ENCODE measurements at regions not wholly inside any gene's neighbourhood (a gene's known extent, or its start where the extent isn't known, plus 50 kb on each side); places are given as distances from the start of the nearest gene placed in this dataset.

DNA sequence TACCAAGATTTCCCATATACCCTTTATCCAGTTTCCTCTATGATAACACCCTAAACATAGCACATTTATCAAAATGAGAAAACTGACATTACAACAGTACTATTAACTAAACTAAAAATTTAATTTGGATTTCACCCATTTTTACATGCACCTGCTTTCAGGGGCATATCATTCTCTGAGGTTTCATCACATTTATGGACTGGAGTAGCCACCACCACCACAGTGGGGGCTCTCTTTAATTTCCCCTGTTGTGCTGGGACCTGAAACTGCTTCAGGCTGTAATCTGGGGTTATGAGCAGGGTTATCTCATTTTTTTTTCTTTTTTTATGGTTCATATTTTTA lies 637.9 kb upstream of the DPP6 start:
- FAIRE-seq (no peak), DNase-seq (ENCODE audit: insufficient read length, low spot score) (no peak)

DNA sequence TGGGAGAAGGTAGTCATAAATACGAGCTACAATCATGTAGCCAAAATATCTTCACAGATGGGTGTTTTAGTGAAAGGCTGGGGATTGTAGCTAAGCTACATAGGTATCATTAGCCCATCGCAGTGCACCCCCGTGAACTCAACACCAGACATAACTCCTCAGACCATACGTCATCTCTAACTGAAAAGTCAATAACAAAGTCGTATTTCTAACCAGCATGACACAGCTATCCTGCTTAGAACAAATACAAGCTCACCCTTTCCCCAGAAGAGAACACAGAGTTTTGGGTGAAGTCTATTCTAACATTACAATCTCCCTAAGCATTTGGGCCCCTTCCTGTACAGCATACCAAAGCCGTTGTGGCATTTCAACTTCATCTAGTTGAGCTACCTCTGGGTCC lies 636.6 kb upstream of the DPP6 start:
- FAIRE-seq: no peak

GRCh38 chr7:153422291-153423209 lies 629.6 kb upstream of the DPP6 start:
- no peak for FAIRE-seq
- DNase-seq (ENCODE audit: insufficient read length, low spot score): no peak

More for the DNA sequence above, 636.6 kb upstream of the DPP6 start:
- DNase-seq (ENCODE audit: insufficient read length, low spot score): no peak

DNA sequence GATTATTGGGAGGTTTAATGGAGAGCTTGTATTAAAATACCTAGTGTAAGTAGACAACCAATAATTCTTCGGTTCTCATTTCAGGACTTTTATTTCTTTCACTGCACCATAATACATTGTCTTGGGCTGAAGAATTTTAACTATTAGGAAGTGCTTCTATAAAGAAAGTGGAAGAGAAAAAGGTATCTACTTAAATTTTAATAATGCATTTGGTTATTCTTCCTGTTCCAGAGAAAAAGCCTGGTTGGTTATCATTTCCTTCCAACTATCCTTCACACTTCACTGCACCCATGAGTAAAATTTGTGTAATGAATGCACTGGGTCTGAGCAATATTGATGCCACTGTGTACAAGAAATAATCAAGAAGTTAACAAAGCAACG lies 629.0 kb upstream of the DPP6 start:
- FAIRE-seq (no peak), DNase-seq (ENCODE audit: insufficient read length, low spot score) (no peak)

GRCh38 chr7:153430931-153431330 lies 621.3 kb upstream of the DPP6 start:
- FAIRE-seq (no peak), DNase-seq (ENCODE audit: insufficient read length, low spot score) (no peak)

DNA sequence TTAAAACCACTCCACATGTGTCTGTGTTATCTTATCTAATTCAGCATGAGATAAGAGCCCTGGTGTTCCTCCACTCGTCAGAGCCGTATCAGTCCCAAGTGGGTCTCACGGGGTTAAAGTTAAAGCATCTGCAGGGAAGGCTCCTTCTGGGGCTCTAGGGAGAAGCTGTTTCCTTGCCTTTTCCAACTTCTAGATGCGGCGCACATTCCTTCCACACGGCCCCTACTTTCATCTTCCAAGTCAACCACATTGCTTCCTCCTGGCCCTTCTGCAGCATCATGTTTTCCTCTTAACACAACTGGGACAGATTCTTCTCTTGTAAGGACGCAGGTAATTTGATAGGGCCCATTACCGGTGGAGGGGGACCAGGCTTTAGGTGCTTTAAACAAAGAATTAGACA lies 620.1 kb upstream of the DPP6 start:
- DNase-seq (ENCODE audit: insufficient read length, low spot score) (no peak), FAIRE-seq (no peak)

DNA sequence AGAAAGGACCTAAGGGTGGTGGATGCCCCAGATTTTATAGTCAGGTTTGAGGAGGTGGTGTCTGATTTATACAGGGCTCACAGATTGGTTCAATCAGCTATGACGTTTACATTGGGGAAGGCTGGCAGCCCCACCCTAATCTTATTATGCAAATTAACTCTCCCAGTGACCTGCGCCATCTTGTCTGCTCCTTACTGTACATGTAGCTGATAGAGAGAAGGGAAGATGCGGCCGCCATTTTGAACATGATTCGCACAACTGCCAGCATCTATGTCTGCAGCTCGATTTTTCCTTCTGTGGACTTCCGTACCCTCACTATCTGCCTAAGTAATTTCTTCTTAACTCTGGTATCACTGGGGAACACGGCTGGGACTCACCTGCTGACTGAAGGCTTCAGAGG lies 619.0 kb upstream of the DPP6 start:
- DNase-seq (ENCODE audit: insufficient read length, low spot score) (no peak), FAIRE-seq (no peak)

GRCh38 chr7:153440715-153441114 lies 611.5 kb upstream of the DPP6 start:
- no peak for FAIRE-seq

GRCh38 chr7:153443032-153443701 lies 609.0 kb upstream of the DPP6 start:
- DNase-seq (ENCODE audit: insufficient read length, low spot score) (no peak), FAIRE-seq (no peak)

More at GRCh38 chr7:153440715-153441114, 611.5 kb upstream of the DPP6 start:
- DNase-seq (ENCODE audit: insufficient read length, low spot score): no peak

DNA sequence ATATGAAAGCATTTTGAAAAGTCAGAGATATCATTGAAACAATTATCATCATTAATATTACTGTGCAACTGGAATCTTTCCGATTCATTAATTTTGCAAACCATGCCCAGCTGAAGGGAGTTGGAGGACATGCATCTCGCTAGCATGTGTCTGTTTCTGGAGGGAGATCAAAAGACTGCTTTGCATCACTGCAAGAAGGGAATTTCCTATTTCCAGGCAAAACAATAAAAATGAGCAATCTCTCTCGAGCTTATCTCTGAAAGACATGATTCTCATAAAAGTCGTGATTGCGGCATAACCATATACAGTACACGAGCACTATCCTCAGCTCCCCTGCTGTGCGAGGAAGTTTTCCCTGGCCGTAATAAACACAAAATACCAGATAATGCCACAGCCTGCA lies 607.6 kb upstream of the DPP6 start:
- no peak for DNase-seq (ENCODE audit: insufficient read length, low spot score)
- no peak for FAIRE-seq

DNA sequence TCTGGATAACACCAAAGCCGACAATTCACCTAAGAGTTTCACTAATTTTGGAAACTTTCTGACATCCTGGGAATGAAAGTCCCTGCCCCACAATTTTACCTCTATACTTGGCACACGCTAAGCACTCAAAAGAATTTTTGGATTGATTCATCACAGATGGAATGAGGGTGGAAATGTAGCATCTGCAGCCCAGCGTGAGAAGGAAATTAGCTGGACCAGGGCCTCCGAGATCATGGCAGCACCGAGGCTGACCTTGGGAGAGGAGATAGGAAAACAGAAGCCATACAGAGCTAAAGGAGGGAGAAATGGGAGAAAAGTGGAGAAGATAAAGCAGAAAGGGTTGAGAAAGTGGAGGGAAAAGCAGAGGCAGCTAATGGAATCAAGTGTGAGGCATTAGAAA lies 606.6 kb upstream of the DPP6 start:
- DNase-seq (ENCODE audit: insufficient read length, low spot score) (no peak), FAIRE-seq (no peak)

- no peak for FAIRE-seq
- DNase-seq (ENCODE audit: insufficient read length, low spot score): no peak
Measured at GRCh38 chr7:153446490-153446889, 605.7 kb upstream of the DPP6 start.

DNA sequence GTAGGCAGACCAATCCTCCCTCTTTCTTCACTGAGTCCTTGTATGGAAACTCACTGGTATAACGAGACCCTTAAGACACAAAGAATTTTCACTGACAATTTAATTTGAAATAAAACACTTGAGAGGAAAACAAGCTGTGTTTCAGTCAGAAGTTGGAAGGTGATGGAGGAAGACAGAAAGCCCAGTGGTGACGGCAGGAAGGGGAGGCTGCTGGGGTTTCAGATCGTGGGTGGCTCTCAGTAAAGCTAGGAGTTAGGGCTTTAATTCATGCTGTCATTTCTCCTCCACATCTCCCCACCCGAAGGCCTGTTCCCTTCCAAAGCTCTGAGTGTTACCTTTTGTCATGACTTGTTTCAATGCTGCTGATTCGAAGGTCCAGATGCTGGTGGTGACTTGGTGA lies 605.2 kb upstream of the DPP6 start:
- DNase-seq (ENCODE audit: insufficient read length, low spot score) (no peak), FAIRE-seq (no peak)

DNA sequence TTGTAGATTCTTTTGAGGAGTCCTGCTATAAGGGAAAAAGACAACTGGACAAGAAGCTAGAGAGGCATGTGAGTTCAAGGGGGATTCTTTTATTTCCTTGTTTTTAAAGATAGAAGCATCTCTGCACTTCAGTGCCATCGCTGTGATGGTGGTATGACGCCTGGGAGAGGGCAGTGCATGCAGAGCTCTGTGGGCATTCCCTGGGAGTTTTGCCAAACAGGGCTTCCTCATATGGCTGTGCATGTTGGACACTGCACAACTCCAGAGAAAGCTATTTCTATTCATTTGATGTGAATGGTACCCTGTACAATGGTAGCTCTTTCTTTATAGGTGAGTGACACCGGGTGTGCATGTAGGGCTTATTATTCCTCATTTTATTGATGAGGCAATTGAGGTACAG lies 599.5 kb upstream of the DPP6 start:
- FAIRE-seq: no peak
- DNase-seq (ENCODE audit: insufficient read length, low spot score): no peak

GRCh38 chr7:153454306-153454705 lies 597.9 kb upstream of the DPP6 start:
- DNase-seq (ENCODE audit: insufficient read length, low spot score): no peak
- FAIRE-seq: no peak

GRCh38 chr7:153457746-153458145 lies 594.5 kb upstream of the DPP6 start:
- FAIRE-seq: no peak
- DNase-seq (ENCODE audit: insufficient read length, low spot score): no peak

DNA sequence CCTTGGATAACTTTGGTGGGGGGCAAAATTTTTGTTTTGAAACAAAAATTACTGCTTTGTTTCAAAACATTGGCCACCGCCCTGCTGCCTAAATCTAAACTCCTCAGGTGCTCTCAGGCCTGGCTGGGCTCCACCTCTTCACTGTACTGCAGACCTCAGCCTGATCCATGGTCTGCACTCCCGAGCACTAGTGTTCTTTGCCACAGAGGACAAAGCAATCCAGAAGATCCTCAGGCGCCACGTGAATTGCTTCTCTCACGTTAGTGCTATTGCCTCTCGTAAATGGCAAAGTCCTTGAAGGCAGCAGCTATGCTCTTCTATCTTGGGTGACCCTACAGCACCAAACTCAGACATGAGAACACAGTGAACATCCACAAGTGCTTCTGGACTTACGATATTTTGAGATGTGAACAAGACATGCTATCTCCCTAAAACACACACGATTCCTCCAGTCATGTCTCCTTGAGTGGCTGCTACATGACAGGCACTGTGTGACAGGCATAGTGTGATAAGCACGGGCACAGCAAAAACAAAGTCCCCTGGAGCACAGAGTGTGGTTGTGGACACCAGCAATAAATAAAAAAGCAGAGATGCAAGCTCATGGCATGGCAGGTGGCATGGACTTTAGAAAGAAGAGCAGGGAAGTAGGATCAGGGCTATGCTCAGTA lies 582.1 kb upstream of the DPP6 start:
- FAIRE-seq: no peak
- DNase-seq (ENCODE audit: insufficient read length, low spot score): no peak

GRCh38 chr7:153472516-153472915 lies 579.7 kb upstream of the DPP6 start:
- no peak for DNase-seq (ENCODE audit: insufficient read length, low spot score)
- FAIRE-seq: no peak

- no peak for FAIRE-seq
Measured at GRCh38 chr7:153473185-153473584, 579.0 kb upstream of the DPP6 start.

GRCh38 chr7:153475239-153475638 lies 577.0 kb upstream of the DPP6 start:
- DNase-seq (ENCODE audit: insufficient read length, low spot score) (no peak), FAIRE-seq (no peak)

More at GRCh38 chr7:153473185-153473584, 579.0 kb upstream of the DPP6 start:
- no peak for DNase-seq (ENCODE audit: insufficient read length, low spot score)

- FAIRE-seq (no peak), DNase-seq (ENCODE audit: insufficient read length, low spot score) (no peak)
Measured at GRCh38 chr7:153476166-153476565, 576.0 kb upstream of the DPP6 start.

DNA sequence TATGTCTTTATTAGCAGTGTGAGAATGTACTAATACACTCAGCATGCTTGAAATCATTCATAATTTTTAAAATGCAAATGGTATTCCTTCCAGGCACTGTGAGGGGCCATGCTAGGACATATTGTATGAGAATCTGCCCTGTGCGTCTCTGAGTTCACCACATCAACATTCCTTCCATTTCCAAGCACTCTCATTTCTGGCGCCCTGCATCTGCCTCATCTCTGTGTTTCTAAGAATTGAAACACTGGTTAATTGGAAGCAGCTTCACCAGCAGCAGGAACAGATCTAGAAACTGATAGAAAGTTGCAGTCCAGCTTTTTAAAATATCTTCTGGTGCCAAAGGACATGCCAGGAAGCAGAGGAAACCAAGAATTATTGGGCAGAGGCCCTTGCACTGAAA lies 555.9 kb upstream of the DPP6 start:
- no peak for DNase-seq (ENCODE audit: insufficient read length, low spot score)
- no peak for FAIRE-seq
